Stimulated activated CD8-positive, alpha-beta memory T cell treated with anti-CD3 and anti-CD28 coated beads, Interleukin-2, amount 100 ng/mL, for 1 hour (primary cell): ENCODE measurements at regions not wholly inside any gene's neighbourhood (a gene's known extent, or its start where the extent isn't known, plus 50 kb on each side); places are given as distances from the start of the nearest gene placed in this dataset.

Source experiments
- DNase-seq, 2 donors: peaks; one replicate each; pipeline ENCODE4 v3.0.0-alpha.2; 2020; ENCODE audit warnings: low read depth in 2 of 2

DNA sequence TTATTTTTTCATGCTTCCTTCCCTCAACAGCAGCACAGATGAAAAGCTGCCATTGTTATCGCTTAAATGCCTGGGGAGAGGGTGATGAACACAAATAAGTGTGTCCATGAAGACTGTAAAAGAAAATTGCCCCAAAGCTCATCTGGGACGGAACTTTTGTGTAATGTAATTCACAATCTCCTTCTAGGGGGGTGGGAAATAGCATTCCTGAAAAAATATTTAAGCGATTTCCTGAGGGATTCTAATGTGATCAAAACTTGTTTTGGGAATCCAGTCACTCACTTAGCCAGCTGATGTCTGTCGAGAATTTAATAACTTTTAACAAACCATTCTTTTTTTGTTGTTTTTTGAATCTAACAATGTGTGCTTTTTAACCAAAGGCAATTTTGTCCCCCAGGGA, 427.9 kb downstream of the PLCL1 start:
- no peak for DNase-seq

DNA sequence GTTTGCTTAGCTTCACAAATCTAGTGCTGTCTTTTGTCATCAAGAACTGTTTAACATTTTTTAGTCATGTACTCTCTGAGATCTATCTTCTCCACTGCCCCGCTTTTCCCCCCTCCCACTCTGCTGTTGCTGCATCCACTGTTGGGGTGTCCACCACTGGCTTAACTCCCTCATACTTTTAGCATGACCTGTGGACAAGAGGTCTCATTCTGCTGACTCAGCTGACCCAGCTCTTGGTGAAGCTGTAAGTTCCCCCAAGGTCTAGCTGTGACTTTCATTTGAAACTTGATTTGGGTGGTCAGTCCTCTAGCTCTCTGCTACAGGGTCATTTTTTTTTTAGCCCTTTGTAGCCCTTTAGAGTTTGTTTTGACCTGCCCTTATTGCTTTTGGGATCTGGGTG, 427.2 kb downstream of the PLCL1 start:
- DNase-seq = no peak

DNA sequence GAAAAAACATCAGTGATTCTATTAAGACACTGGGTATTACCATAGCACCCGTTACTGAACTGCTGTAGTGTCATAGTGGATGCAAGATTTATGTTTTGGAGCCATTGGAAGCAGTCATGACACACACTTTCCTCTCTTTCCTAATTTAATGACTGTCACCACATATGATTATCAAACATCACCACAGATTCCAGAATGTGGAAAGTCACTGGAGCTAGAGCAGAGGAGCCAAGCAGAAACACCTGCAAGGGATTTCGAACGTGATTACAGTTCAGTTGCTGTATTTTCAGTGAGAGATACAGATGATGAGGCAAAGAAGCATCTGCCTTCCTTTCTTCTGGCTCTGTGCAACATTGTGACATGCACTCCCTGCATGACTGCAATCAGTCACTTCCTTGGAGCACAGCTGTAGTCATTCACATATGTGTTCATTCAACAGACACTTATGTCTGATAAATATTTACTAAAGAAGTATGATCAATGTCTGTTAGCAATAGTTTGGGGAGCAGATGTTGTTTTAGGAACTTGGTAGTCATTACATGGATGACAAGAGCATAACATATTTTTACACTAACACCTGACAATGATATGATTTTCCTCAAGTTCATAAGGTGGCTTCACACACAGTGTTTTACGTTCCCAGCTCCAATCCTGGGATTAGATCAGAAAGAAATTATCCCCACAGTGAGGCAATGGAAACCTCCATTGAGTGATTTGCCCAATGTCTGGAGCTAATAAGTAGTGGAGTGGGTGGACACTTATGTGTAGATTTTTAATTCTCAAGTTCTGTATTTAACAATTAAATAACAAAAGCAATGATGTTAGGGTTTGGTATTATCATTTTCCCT, 416.6 kb downstream of the PLCL1 start:
- no peak for DNase-seq

DNA sequence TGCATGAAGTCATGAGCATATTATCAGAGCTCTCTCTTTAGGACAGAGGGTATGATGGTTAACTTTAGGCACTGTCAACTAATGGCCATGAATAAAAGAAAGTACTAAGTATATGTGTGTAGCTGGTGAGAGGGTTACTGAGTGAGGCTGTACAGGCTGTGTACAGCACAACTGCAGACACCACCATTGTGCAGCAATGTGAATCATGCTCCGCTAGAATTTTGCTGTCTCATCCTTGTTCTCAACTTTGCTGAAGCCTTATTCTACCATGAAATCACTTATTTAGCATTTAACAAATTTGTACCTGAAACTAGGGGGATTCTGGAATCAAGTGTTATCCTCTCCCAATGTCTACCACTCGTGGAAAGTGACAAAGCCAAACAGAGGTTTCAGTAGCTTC, 414.9 kb downstream of the PLCL1 start:
- DNase-seq = no peak

DNA sequence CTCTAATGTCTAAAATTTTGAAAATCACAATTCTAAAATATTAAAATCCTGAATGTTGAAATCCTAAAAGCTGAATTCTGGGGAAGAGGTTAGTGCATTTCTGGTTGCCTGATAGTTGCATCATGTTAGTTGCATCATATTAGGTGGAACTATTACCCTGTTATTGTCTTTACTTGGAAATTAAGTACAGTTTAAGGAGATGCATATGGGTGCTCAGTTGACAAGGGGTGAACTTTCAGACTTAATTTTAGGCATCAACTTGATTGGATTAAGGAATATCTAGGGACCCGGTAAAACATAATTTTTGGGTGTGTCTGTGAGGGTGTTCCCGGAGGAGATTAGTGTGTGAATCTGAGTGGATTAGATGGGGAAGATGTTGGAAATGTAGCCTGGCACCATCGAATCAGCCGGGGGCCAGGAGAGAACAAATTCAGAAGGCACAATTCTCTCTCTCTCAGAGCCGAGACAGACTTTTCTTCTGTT, 409.8 kb downstream of the PLCL1 start:
- DNase-seq = no peak

DNA sequence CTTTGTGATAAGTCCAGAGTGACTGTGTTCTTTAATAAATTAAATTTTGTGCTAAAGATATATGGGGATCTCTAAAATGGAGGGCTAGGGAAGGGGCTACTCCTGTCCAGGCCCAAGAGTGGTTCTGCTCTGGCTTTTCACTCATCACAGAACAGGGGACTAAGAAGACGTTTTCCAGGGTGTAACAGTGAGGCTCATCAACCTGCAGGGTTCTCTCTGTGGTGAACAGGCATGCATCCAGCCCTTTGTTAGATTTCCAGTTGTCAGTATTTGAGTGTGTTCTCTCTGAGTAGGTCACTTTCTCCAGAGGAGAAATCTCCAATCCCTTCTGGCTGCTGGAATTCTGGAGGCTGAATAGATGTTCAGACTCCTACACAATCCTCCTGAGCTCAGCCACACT, 408.9 kb downstream of the PLCL1 start:
- DNase-seq = no peak

DNA sequence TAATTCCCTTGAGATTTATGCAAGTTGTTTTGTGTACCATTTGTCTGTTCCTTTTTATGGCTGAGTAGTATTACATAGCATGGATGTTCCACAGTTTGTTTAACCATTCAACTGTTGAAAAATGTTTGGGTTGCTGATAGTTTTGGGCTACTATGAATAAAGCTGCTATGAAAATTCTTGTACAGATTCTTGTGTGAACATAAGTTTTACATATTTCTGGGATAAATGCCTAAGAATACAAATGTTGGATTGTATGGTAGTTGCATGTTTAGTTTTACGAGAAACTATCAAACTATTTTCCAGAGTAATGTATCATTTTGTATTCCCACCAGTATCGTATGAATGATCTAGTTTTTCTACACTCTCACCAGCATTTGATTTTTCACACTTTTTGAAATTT, 407.3 kb downstream of the PLCL1 start:
- no peak for DNase-seq

DNA sequence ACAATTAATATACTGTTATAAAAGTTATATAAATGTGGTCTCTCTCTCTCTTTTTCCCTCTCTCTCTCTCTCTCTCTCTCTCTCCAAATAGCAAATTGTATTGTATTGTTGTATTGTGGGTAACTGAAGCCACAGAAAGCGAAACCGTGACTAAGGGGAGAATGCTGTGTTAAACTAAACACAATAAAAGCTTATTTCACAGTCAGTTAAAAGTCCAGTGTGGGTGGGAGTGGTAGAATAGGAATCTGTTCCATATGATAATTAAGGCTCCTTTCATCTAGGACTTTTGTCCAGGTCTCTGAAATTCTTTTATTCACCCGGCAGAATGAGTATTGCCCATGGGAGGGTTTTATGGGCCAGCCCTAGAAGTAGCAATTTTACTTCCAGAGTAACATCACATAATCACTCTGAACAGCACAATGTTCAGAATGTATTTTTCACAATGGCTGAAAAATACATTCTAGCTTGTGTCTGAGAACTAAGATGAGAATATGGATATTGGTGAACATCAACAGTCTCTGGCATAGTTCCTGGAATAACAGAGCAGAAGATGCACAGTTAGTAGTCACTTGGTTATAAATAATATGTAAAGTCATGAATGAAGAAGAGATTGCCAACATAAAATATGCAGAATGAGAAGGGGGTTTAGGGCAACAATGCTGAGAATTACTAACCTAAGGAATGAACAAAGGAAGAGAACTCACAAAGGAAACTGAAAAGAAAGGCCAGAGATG, 399.1 kb downstream of the PLCL1 start:
- no peak for DNase-seq
